IPS DF 4.7 (cell line): ENCODE measurements at regions not wholly inside any gene's neighbourhood (a gene's known extent, or its start where the extent isn't known, plus 50 kb on each side); places are given as distances from the start of the nearest gene placed in this dataset.
"Not testable (repeated sequence)": the region's sequence is repeated elsewhere in the genome, so short reads cannot be mapped to it uniquely, and the experiment has no call there.

ENCODE experiments used
- DNase-seq: peaks from one replicate; pipeline ENCODE4 v3.0.0-alpha.2; 2013; ENCODE audit warnings: low spot score; ENCODE audit errors: extremely low read depth

DNA sequence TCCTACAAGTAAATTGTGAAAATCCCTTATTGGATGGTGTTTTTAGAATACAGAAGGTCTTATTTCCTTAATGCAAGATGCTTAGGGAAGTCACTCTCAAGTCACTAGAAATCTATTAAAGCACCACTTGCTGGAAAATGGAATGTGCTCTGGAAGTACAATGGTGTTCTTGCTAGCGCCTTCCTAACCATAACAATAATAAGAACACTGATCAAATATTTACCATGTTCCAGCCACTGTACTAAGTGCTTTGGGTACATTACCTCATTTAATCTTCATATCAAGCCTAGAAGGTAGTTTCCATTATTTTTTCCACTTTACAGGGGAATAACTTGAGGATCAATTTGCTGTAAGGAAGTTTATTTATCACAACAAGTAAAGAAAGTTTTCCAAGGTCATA, 75.1 kb downstream of the FAM72B start:
- not testable (repeated sequence) for DNase-seq

DNA sequence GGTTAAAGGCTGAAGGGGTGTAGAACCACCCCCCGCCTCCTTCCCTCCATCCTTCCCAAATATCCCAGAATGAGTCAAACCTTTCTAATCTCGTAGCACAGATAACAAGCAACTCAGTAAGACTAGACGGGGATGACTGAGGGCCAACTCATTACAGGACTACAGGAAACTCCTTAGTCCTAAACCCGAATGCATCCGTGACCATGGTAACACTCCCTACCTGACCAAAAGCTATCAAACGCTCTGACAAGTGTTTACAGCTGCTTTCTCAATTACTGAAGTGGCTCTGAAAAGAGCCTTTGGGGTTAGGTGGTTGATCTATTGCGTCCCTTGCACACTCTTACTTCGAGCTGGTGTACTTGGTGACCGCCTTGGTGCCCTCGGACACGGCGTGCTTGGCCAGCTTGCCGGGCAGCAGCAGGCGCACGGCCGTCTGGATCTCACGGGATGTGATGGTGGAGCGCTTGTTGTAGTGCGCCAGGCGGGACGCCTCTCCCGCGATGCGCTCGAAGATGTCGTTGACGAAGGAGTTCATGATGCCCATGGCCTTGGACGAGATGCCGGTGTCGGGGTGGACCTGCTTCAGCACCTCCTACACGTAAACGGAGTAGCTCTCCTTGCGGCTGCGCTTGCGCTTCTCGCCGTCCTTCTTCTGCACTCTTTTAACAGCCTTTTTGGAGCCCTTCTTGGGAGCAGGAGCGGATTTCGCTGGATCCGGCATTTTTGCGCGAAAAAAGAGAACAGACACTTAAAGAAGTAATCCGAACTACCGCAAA, 67.4 kb downstream of the FAM72B start:
- DNase-seq, result not testable (repeated sequence)

DNA sequence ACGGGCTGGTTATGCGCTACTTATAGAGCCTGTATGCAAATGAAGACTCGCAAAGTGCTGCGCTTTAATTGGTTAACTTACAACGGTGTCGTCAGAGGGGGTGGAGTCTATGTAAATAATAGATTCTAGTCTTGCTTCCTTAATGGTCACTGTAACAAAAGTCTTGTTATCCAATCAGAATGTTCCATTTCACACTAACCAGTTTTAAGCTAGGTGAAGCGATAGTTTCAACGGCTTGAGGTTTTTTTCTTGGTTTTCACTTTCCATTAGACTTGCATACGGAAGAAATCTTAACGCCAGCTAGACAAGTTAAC, 66.9 kb downstream of the FAM72B start:
- DNase-seq, result not testable (repeated sequence)

DNA sequence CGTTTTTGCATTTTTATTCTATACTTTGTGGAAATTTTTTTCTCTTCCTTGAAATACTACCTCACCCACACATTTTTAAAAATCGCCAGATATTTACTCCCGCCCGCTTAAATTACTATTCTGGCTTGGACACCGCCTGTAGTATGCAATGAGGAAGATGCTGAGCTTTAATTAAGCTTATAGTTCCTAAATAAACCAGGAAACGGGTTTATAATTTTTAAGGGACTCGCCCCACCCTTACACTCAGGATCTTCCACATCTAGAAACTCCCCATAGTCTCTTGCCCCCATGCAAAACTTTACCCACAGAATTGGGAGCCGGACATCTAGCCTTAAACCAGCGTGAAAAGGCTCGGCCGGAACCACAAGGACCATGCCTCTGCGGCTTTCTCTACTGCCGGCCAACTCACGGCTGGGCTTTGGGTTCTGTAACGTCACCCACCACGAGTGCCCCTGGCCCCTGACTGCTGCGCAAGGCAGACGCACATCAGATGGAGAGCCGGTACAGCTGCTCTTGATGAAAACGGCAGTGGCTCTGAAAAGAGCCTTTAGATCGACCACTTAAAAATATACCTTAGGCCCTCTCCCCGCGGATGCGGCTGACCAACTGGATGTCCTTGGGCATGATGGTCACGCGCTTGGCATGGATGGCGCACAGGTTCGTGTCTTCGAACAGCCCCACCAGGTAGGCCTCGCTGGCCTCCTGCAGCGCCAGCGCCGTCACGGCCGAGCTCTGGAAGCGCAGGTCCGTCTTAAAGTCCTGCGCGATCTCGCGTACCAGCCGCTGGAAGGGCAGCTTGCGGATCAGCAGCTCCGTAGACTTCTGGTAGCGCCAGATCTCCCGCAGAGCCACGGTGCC, 66.3 kb downstream of the FAM72B start:
- not testable (repeated sequence) for DNase-seq
